ENCODE measurements at regions not wholly inside any gene's neighbourhood (a gene's known extent, or its start where the extent isn't known, plus 50 kb on each side); places are given as distances from the start of the nearest gene placed in this dataset.

DNA sequence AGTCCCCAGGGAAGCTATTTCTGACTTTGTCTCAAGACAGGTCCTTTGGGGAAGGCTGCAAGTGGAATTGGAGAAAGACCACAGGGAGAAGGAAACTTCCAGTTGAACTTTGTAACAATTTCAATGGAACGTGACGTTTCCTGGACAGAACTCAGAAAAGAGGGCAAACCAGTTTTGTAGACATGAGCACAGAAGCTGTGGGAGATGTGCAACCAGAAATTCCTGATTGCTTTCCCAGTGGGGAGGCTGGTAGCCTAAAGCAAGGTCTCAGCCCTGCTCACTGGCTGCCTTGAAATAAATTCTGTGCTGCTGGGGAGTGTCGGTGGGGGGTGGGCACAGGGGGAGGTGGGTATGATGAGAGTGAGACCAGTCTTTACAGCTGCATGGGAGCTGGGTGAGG is 1206.7 kb upstream of the ADGRL2 start:
- TF ChIP-seq, protein P1, sequence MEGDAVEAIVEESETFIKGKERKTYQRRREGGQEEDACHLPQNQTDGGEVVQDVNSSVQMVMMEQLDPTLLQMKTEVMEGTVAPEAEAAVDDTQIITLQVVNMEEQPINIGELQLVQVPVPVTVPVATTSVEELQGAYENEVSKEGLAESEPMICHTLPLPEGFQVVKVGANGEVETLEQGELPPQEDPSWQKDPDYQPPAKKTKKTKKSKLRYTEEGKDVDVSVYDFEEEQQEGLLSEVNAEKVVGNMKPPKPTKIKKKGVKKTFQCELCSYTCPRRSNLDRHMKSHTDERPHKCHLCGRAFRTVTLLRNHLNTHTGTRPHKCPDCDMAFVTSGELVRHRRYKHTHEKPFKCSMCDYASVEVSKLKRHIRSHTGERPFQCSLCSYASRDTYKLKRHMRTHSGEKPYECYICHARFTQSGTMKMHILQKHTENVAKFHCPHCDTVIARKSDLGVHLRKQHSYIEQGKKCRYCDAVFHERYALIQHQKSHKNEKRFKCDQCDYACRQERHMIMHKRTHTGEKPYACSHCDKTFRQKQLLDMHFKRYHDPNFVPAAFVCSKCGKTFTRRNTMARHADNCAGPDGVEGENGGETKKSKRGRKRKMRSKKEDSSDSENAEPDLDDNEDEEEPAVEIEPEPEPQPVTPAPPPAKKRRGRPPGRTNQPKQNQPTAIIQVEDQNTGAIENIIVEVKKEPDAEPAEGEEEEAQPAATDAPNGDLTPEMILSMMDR (IDR thresholded peaks at IDR 0.05): no peak
- TF ChIP-seq EP300 (IDR thresholded peaks at IDR 0.05) (no peak), POLR2A (IDR thresholded peaks at IDR 0.05; ENCODE audit: low read depth) (no peak), POLR2AphosphoS5 (IDR thresholded peaks at IDR 0.05) (no peak)
